Karpas-422 (cell line): ENCODE measurements at regions not wholly inside any gene's neighbourhood (a gene's known extent, or its start where the extent isn't known, plus 50 kb on each side); places are given as distances from the start of the nearest gene placed in this dataset.
A peak's percentile ranks its signal among the peaks of the same experiment; 100 is the strongest.

Experiments used
- DNase-seq: peaks from one replicate; pipeline ENCODE4 v3.0.0-alpha.2; 2015
- H2AFZ ChIP-seq: fragments of 200-600 bp; sonication (generic); 2 replicates; pipeline ENCODE4 v1.6.1; 2014; ENCODE audit warnings: antibody characterized with exemption, low read length, mixed read lengths
- H3K27ac ChIP-seq: fragments of 200-600 bp; sonication (generic); 2 replicates; pipeline ENCODE4 v1.5.1; 2014; ENCODE audit warnings: mild to moderate bottlenecking, low read length, moderate library complexity
- H3K27me3 ChIP-seq: fragments of 200-600 bp; sonication (generic); 2 replicates; pipeline ENCODE4 v1.6.1; 2014; ENCODE audit warnings: low read length, mixed read lengths
- H3K36me3 ChIP-seq: fragments of 200-600 bp; sonication (generic); 2 replicates; pipeline ENCODE4 v1.6.1; 2014; ENCODE audit warnings: low read length, mixed read lengths; ENCODE audit not compliant: insufficient read depth
- H3K4me1 ChIP-seq: fragments of 200-600 bp; sonication (generic); 2 replicates; pipeline ENCODE4 v1.6.1; 2014; ENCODE audit warnings: mild to moderate bottlenecking, low read length, mixed read lengths
- H3K4me2 ChIP-seq: fragments of 200-600 bp; sonication (generic); 2 replicates; pipeline ENCODE4 v1.6.1; 2014; ENCODE audit warnings: low read length, low read depth, mild to moderate bottlenecking; ENCODE audit not compliant: poor library complexity, severe bottlenecking
- H3K4me3 ChIP-seq: fragments of 200-600 bp; sonication (generic); 2 replicates; pipeline ENCODE4 v1.5.1; 2014; ENCODE audit warnings: mild to moderate bottlenecking, antibody characterized with exemption, low read length, mixed read lengths
- H3K79me2 ChIP-seq: fragments of 200-600 bp; sonication (generic); 2 replicates; pipeline ENCODE4 v1.6.1; 2014; ENCODE audit warnings: mild to moderate bottlenecking, low read length, mixed read lengths
- H3K9ac ChIP-seq: fragments of 200-600 bp; sonication (generic); 2 replicates; pipeline ENCODE4 v1.6.0; 2014; ENCODE audit warnings: low read length
- H3K9me2 ChIP-seq: fragments of 200-600 bp; sonication (generic), shearing (Covaris generic); replicated peaks from 2 replicates; pipeline ENCODE4 v1.6.0; 2014; ENCODE audit warnings: mild to moderate bottlenecking, low read length, moderate library complexity; ENCODE audit not compliant: insufficient read depth
- H3K9me3 ChIP-seq: fragments of 300-700, 200-600 bp; sonication (generic); 2 replicates; pipeline ENCODE4 v1.6.1; 2014; ENCODE audit warnings: low read length, mixed read lengths
- H4K20me1 ChIP-seq: fragments of 200-600 bp; sonication (generic); 2 replicates; pipeline ENCODE4 v1.6.1; 2014; ENCODE audit warnings: mild to moderate bottlenecking, antibody characterized with exemption, low read length, low read depth; ENCODE audit not compliant: insufficient read depth

DNA sequence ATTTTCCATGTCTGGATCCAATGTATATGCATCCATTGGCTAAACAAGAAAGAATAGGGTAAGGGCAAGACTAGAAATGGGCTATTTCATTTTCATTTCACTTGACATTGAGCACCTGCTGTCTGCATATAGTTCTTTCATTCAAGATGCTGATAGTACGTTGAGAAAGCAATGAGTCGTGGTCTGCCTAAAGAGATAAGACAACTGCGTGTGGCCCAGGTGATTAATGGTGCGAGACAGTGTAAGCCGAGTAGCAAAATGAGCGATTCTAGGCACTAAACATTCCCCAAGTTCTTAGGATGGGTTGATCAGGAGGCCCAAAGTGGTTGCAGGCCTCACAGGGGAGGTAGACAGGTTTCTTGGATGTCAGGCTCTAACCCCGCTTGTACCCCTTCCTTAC, 235.4 kb downstream of the PDCD6IP start:
- Histone ChIP-seq H3K9me2 (no peaks in the 10 kb centered on the region), H3K4me3 (no peak overlapping the region), H3K27ac (no peak overlapping the region), H3K36me3 (no peaks in the 10 kb centered on the region), H3K79me2 (no peaks in the 10 kb centered on the region), H3K4me1 (peaks cover 22% of the 10 kb centered on the region), H2AFZ (no peak overlapping the region), H3K9me3 (no peaks in the 10 kb centered on the region), H3K27me3 (no peaks in the 10 kb centered on the region), H3K9ac (no peak overlapping the region), H3K4me2 (no peak overlapping the region), H4K20me1 (no peaks in the 10 kb centered on the region)
- no peak for DNase-seq

GRCh38 chr3:34034840-34035239, 236.4 kb downstream of the PDCD6IP start:
- no peak overlapping the region for H3K27ac ChIP-seq
- H4K20me1 ChIP-seq = no peaks in the 10 kb centered on the region
- H3K9me2 ChIP-seq = no peaks in the 10 kb centered on the region
- H3K9ac ChIP-seq = no peak overlapping the region
- H3K4me2 ChIP-seq = no peak overlapping the region
- H2AFZ ChIP-seq = no peak overlapping the region
- H3K79me2 ChIP-seq = no peaks in the 10 kb centered on the region
- H3K9me3 ChIP-seq = no peaks in the 10 kb centered on the region
- no peaks in the 10 kb centered on the region for H3K36me3 ChIP-seq
- H3K4me3 ChIP-seq = no peak overlapping the region
- peaks cover 27% of the 10 kb centered on the region for H3K4me1 ChIP-seq
- no peak for DNase-seq
- no peaks in the 10 kb centered on the region for H3K27me3 ChIP-seq

DNA sequence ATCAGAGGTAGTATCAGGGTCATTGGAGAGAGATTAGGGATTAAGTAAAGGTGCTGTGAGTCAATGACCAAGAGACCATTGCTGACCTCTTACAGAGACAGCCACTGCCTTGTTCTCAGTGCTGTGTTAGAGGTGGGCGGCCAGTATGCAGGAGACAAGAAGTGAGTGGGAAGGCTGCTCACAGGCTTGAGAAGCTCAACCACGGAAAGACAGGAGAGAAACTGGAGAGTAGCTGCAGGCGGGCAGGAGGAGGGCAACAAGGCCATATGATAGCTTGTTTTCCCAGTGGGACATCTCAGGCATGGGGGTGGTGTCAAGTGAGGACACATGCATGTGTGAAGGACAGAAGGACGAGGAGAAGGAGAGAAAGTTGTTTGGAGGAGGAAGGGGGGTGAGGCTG, 237.3 kb downstream of the PDCD6IP start:
- no peak overlapping the region for H3K4me3 ChIP-seq
- H3K9me3 ChIP-seq = no peaks in the 10 kb centered on the region
- H2AFZ ChIP-seq = peak overlapping the region; percentile 15
- H3K4me2 ChIP-seq = no peak overlapping the region
- H3K9me2 ChIP-seq = no peaks in the 10 kb centered on the region
- H3K4me1 ChIP-seq = peaks cover 27% of the 10 kb centered on the region
- no peak for DNase-seq
- no peak overlapping the region for H3K27ac ChIP-seq
- no peaks in the 10 kb centered on the region for H4K20me1 ChIP-seq
- no peaks in the 10 kb centered on the region for H3K79me2 ChIP-seq
- no peaks in the 10 kb centered on the region for H3K36me3 ChIP-seq
- H3K9ac ChIP-seq = no peak overlapping the region
- no peaks in the 10 kb centered on the region for H3K27me3 ChIP-seq

DNA sequence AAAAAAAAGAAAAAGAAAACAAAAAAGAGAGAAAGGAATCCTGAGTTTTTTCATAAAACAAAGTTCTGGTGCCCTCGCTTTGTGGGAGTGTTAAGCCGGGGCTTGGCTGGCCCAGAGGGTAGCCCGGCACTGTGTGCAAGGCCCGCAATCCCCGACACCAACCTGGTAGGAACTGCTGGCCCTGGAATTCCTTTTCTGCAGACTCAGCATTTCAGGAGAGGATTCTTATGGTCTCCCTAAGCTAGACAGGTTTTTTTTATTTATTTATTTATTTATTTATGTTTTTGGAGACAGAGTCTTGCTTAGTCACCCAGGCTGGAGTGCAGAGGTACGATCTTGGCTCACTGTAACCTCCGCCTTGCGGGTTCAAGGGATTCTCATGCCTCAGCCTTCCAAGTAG, 238.8 kb downstream of the PDCD6IP start:
- Histone ChIP-seq H3K36me3 (no peaks in the 10 kb centered on the region), H3K9me3 (no peaks in the 10 kb centered on the region), H3K27ac (no peak overlapping the region), H3K9ac (no peak overlapping the region), H3K9me2 (no peaks in the 10 kb centered on the region), H3K4me2 (no peak overlapping the region), H2AFZ (no peak overlapping the region), H3K27me3 (no peaks in the 10 kb centered on the region), H4K20me1 (no peaks in the 10 kb centered on the region), H3K4me3 (no peak overlapping the region), H3K79me2 (no peaks in the 10 kb centered on the region), H3K4me1 (peaks cover 27% of the 10 kb centered on the region)
- DNase-seq = no peak

GRCh38 chr3:34038131-34038530, 239.7 kb downstream of the PDCD6IP start:
- H3K4me1 ChIP-seq = peaks cover 21% of the 10 kb centered on the region
- no peaks in the 10 kb centered on the region for H4K20me1 ChIP-seq
- H3K4me2 ChIP-seq = no peak overlapping the region
- H3K79me2 ChIP-seq = no peaks in the 10 kb centered on the region
- H3K27ac ChIP-seq = no peak overlapping the region
- H3K9me3 ChIP-seq = no peaks in the 10 kb centered on the region
- DNase-seq = no peak
- no peaks in the 10 kb centered on the region for H3K27me3 ChIP-seq
- H3K4me3 ChIP-seq = no peak overlapping the region
- no peaks in the 10 kb centered on the region for H3K36me3 ChIP-seq
- no peak overlapping the region for H2AFZ ChIP-seq
- no peak overlapping the region for H3K9ac ChIP-seq
- H3K9me2 ChIP-seq = no peaks in the 10 kb centered on the region

GRCh38 chr3:34046154-34046553, 247.7 kb downstream of the PDCD6IP start:
- no peaks in the 10 kb centered on the region for H3K36me3 ChIP-seq
- no peak for DNase-seq
- no peak overlapping the region for H3K4me3 ChIP-seq
- no peak overlapping the region for H3K27ac ChIP-seq
- peaks cover 5% of the 10 kb centered on the region for H3K4me1 ChIP-seq
- no peaks in the 10 kb centered on the region for H4K20me1 ChIP-seq
- H3K9ac ChIP-seq = no peak overlapping the region
- H3K9me3 ChIP-seq = no peaks in the 10 kb centered on the region
- H3K9me2 ChIP-seq = no peaks in the 10 kb centered on the region
- H3K79me2 ChIP-seq = no peaks in the 10 kb centered on the region
- H3K4me2 ChIP-seq = no peak overlapping the region
- no peaks in the 10 kb centered on the region for H3K27me3 ChIP-seq
- H2AFZ ChIP-seq = no peak overlapping the region

DNA sequence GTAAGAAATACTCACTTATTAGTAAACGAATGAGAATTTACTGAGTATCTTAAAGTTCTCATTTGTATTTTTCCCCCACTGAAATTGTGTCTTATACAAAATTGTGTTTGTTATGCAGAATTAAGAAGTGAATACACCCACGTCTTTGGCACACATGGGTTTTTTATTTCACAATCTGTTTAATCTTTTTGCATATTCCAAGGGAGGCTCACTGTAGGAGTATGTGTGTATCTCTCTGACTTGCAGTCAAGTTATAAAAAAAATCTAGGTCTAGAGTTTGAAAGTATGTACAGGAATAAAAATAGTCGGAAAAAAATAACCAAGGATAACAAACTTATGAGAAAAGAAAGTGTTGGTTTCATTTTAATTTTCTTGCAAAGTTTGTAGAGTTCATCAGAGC, 255.2 kb downstream of the PDCD6IP start:
- Histone ChIP-seq H3K9me2 (no peaks in the 10 kb centered on the region), H3K9me3 (no peaks in the 10 kb centered on the region), H3K79me2 (no peaks in the 10 kb centered on the region), H3K36me3 (no peaks in the 10 kb centered on the region), H3K4me1 (peaks cover 19% of the 10 kb centered on the region), H3K9ac (no peak overlapping the region), H3K4me2 (no peak overlapping the region), H3K4me3 (no peak overlapping the region), H3K27me3 (no peaks in the 10 kb centered on the region; the same call in 1 of the 2 replicates), H4K20me1 (no peaks in the 10 kb centered on the region), H3K27ac (no peak overlapping the region), H2AFZ (no peak overlapping the region)
- no peak for DNase-seq

- Histone ChIP-seq H3K27ac (no peak overlapping the region), H3K4me1 (peaks cover 19% of the 10 kb centered on the region), H3K79me2 (no peaks in the 10 kb centered on the region), H4K20me1 (no peaks in the 10 kb centered on the region), H3K4me3 (no peak overlapping the region), H3K36me3 (no peaks in the 10 kb centered on the region), H3K9me2 (no peaks in the 10 kb centered on the region), H2AFZ (peak overlapping the region; percentile 69; the same call in 1 of the 2 replicates), H3K4me2 (peak overlapping the region; percentile 9), H3K27me3 (no peaks in the 10 kb centered on the region; the same call in 1 of the 2 replicates), H3K9me3 (no peaks in the 10 kb centered on the region), H3K9ac (no peak overlapping the region)
- DNase-seq = no peak
These were observed 257.9 kb downstream of the PDCD6IP start for GRCh38 chr3:34056181-34056910.
